K562 (cell line): ENCODE measurements at regions not wholly inside any gene's neighbourhood (a gene's known extent, or its start where the extent isn't known, plus 50 kb on each side); places are given as distances from the start of the nearest gene placed in this dataset.

Experiments
- BACH1 ChIP-seq: fragments of 200-800 bp; sonication (Bioruptor generic); IDR thresholded peaks from 2 replicates; pipeline ENCODE4 v1.6.1; 2016; ENCODE audit warnings: missing genetic modification characterization, missing compliant biosample characterization
- CREB1 ChIP-seq, 2 experiments: sonication (generic) in 1 of 2; formaldehyde crosslinking in 1 of 2; IDR thresholded peaks; 2 replicates each; pipeline versions ENCODE4 v1.6.1 to v1.8.0; 2012 to 2022; ENCODE audit warnings: inconsistent platforms in 1 of 2, mild to moderate bottlenecking in 1 of 2, missing genetic modification reagents in 1 of 2, moderate library complexity in 1 of 2
- EP300 ChIP-seq: IDR thresholded peaks from 2 replicates; pipeline ENCODE4 v1.6.1; 2012; ENCODE audit warnings: low read length, improper control_type of control experiment
- GATA2 ChIP-seq: sonication (generic); formaldehyde crosslinking; IDR thresholded peaks from 2 replicates; pipeline ENCODE4 v1.4.0; 2020; ENCODE audit warnings: mild to moderate bottlenecking, missing genetic modification reagents
- GATAD2B ChIP-seq: fragments of 450-650 bp; IDR thresholded peaks from 2 replicates; pipeline ENCODE4 v1.6.1; 2017; ENCODE audit warnings: mild to moderate bottlenecking, borderline replicate concordance
- PHF8 ChIP-seq: fragments of 200-600 bp; sonication (generic); IDR thresholded peaks from 2 replicates; pipeline ENCODE4 v1.6.1; 2012; ENCODE audit warnings: mixed run types, mild to moderate bottlenecking, inconsistent platforms, low read length, moderate library complexity, borderline replicate concordance
- POLR2A ChIP-seq: fragments of 450-650 bp; conservative IDR thresholded peaks from 2 replicates; pipeline ENCODE4 v1.6.1; 2016
- SIN3B ChIP-seq: fragments of 450-650 bp; IDR thresholded peaks from 2 replicates; pipeline ENCODE4 v1.6.1; 2017; ENCODE audit warnings: low read depth, mild to moderate bottlenecking, moderate library complexity
- ZFP36 ChIP-seq: fragments of 150-350 bp; IDR thresholded peaks from 2 replicates; pipeline ENCODE4 v1.6.1; 2018; ENCODE audit warnings: low read length, low read depth; ENCODE audit not compliant: partially characterized antibody
- TF ChIP-seq, protein P1 (sequence below): fragments of 200-600 bp; sonication (generic); IDR thresholded peaks from one replicate; pipeline ENCODE4 v1.6.1; 2012; ENCODE audit warnings: mild to moderate bottlenecking, low read depth, low read length, inconsistent platforms
- TF ChIP-seq, protein P2 (sequence below): sonication (generic); formaldehyde crosslinking; IDR thresholded peaks from 2 replicates; pipeline ENCODE4 v1.5.0; 2020; ENCODE audit warnings: missing genetic modification reagents
- TF ChIP-seq, protein P3 (sequence below), 2 experiments: fragments of 200-800 bp in 1 of 2; sonication (Bioruptor generic) in 1 of 2; sonication (generic) in 1 of 2; formaldehyde crosslinking in 1 of 2; IDR thresholded peaks in 1 of 2; conservative IDR thresholded peaks in 1 of 2; 2 replicates each; pipeline versions ENCODE4 v1.5.0 to v1.6.1; 2016 to 2020; ENCODE audit warnings: missing compliant biosample characterization in 1 of 2, missing genetic modification characterization in 1 of 2, missing genetic modification reagents in 1 of 2
- TF ChIP-seq, protein P4 (sequence below), 2 experiments: fragments of 450-650 bp in 1 of 2; sonication (generic) in 1 of 2; formaldehyde crosslinking in 1 of 2; IDR thresholded peaks in 1 of 2; conservative IDR thresholded peaks in 1 of 2; 2 replicates each; pipeline versions ENCODE4 v1.6.1 to v1.8.1; 2016 to 2023; ENCODE audit warnings: mild to moderate bottlenecking in 2 of 2, moderate library complexity in 2 of 2, inconsistent platforms in 1 of 2, missing genetic modification reagents in 1 of 2
- TF ChIP-seq, protein P5 (sequence below), 2 experiments: IDR thresholded peaks; 2 replicates each; pipeline ENCODE4 v1.6.1; 2011; ENCODE audit warnings: borderline replicate concordance in 1 of 2, control low read depth in 1 of 2, low read depth in 1 of 2, low read length in 1 of 2, mild to moderate bottlenecking in 1 of 2, mixed read lengths in 1 of 2, moderate library complexity in 1 of 2; ENCODE audit not compliant: insufficient read depth in 1 of 2, insufficient read length in 1 of 2, poor library complexity in 1 of 2, severe bottlenecking in 1 of 2; ENCODE audit errors: extremely low read depth in 1 of 2

DNA sequence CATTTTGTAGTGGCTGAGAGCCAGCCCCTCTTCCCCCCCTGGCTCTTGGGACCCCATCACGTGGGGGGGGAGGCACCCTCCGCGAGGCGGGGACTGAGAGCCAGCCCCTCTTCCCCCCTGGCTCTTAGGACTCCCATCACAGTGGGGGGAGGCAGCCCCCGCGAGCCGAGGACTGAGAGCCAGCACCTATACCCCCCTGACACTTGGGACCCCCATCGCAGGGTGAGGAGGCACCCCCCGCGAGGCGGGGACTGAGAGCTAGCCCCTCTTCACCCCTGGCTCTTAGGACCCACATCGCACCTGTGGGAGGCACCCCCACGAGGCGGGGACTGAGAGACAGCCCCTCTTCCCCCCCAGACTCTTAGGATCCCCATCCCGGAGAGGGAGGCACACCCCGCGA is 2426.5 kb upstream of the PCDH20 start:
- TF ChIP-seq, protein P1, sequence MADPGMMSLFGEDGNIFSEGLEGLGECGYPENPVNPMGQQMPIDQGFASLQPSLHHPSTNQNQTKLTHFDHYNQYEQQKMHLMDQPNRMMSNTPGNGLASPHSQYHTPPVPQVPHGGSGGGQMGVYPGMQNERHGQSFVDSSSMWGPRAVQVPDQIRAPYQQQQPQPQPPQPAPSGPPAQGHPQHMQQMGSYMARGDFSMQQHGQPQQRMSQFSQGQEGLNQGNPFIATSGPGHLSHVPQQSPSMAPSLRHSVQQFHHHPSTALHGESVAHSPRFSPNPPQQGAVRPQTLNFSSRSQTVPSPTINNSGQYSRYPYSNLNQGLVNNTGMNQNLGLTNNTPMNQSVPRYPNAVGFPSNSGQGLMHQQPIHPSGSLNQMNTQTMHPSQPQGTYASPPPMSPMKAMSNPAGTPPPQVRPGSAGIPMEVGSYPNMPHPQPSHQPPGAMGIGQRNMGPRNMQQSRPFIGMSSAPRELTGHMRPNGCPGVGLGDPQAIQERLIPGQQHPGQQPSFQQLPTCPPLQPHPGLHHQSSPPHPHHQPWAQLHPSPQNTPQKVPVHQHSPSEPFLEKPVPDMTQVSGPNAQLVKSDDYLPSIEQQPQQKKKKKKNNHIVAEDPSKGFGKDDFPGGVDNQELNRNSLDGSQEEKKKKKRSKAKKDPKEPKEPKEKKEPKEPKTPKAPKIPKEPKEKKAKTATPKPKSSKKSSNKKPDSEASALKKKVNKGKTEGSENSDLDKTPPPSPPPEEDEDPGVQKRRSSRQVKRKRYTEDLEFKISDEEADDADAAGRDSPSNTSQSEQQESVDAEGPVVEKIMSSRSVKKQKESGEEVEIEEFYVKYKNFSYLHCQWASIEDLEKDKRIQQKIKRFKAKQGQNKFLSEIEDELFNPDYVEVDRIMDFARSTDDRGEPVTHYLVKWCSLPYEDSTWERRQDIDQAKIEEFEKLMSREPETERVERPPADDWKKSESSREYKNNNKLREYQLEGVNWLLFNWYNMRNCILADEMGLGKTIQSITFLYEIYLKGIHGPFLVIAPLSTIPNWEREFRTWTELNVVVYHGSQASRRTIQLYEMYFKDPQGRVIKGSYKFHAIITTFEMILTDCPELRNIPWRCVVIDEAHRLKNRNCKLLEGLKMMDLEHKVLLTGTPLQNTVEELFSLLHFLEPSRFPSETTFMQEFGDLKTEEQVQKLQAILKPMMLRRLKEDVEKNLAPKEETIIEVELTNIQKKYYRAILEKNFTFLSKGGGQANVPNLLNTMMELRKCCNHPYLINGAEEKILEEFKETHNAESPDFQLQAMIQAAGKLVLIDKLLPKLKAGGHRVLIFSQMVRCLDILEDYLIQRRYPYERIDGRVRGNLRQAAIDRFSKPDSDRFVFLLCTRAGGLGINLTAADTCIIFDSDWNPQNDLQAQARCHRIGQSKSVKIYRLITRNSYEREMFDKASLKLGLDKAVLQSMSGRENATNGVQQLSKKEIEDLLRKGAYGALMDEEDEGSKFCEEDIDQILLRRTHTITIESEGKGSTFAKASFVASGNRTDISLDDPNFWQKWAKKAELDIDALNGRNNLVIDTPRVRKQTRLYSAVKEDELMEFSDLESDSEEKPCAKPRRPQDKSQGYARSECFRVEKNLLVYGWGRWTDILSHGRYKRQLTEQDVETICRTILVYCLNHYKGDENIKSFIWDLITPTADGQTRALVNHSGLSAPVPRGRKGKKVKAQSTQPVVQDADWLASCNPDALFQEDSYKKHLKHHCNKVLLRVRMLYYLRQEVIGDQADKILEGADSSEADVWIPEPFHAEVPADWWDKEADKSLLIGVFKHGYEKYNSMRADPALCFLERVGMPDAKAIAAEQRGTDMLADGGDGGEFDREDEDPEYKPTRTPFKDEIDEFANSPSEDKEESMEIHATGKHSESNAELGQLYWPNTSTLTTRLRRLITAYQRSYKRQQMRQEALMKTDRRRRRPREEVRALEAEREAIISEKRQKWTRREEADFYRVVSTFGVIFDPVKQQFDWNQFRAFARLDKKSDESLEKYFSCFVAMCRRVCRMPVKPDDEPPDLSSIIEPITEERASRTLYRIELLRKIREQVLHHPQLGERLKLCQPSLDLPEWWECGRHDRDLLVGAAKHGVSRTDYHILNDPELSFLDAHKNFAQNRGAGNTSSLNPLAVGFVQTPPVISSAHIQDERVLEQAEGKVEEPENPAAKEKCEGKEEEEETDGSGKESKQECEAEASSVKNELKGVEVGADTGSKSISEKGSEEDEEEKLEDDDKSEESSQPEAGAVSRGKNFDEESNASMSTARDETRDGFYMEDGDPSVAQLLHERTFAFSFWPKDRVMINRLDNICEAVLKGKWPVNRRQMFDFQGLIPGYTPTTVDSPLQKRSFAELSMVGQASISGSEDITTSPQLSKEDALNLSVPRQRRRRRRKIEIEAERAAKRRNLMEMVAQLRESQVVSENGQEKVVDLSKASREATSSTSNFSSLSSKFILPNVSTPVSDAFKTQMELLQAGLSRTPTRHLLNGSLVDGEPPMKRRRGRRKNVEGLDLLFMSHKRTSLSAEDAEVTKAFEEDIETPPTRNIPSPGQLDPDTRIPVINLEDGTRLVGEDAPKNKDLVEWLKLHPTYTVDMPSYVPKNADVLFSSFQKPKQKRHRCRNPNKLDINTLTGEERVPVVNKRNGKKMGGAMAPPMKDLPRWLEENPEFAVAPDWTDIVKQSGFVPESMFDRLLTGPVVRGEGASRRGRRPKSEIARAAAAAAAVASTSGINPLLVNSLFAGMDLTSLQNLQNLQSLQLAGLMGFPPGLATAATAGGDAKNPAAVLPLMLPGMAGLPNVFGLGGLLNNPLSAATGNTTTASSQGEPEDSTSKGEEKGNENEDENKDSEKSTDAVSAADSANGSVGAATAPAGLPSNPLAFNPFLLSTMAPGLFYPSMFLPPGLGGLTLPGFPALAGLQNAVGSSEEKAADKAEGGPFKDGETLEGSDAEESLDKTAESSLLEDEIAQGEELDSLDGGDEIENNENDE = no peak
- TF ChIP-seq PHF8 (no peak), GATA2 (CRISPR knock-in tag) (no peak), ZFP36 (no peak), GATAD2B (no peak), CREB1 (IDR thresholded peaks at IDR 0.05) (no peak), CREB1 (CRISPR knock-in tag; IDR thresholded peaks at IDR 0.05) (no peak), SIN3B (no peak), BACH1 (no peak), POLR2A (no peak), EP300 (no peak)
- TF ChIP-seq, protein P2, sequence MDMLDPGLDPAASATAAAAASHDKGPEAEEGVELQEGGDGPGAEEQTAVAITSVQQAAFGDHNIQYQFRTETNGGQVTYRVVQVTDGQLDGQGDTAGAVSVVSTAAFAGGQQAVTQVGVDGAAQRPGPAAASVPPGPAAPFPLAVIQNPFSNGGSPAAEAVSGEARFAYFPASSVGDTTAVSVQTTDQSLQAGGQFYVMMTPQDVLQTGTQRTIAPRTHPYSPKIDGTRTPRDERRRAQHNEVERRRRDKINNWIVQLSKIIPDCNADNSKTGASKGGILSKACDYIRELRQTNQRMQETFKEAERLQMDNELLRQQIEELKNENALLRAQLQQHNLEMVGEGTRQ = no peak
- TF ChIP-seq, protein P3, sequence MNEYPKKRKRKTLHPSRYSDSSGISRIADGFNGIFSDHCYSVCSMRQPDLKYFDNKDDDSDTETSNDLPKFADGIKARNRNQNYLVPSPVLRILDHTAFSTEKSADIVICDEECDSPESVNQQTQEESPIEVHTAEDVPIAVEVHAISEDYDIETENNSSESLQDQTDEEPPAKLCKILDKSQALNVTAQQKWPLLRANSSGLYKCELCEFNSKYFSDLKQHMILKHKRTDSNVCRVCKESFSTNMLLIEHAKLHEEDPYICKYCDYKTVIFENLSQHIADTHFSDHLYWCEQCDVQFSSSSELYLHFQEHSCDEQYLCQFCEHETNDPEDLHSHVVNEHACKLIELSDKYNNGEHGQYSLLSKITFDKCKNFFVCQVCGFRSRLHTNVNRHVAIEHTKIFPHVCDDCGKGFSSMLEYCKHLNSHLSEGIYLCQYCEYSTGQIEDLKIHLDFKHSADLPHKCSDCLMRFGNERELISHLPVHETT (CRISPR knock-in tag; conservative IDR thresholded peaks at IDR 0.05 in 1 of 2, IDR thresholded peaks at IDR 0.05 in 1 of 2) = no peak
- TF ChIP-seq, protein P4, sequence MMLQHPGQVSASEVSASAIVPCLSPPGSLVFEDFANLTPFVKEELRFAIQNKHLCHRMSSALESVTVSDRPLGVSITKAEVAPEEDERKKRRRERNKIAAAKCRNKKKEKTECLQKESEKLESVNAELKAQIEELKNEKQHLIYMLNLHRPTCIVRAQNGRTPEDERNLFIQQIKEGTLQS (IDR thresholded peaks at IDR 0.05) = no peak
- TF ChIP-seq, protein P4 (CRISPR knock-in tag; conservative IDR thresholded peaks at IDR 0.05) = no peak
- TF ChIP-seq, protein P5, sequence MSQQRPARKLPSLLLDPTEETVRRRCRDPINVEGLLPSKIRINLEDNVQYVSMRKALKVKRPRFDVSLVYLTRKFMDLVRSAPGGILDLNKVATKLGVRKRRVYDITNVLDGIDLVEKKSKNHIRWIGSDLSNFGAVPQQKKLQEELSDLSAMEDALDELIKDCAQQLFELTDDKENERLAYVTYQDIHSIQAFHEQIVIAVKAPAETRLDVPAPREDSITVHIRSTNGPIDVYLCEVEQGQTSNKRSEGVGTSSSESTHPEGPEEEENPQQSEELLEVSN (IDR thresholded peaks at IDR 0.05; ENCODE audit: borderline replicate concordance in 1 of 2, extremely low read depth in 1 of 2, insufficient read depth in 1 of 2, insufficient read length in 1 of 2, low read depth in 1 of 2, low read length in 1 of 2, poor library complexity in 1 of 2, severe bottlenecking in 1 of 2) = no peak
